Endodermal cell (in vitro differentiated cells): ENCODE measurements at regions not wholly inside any gene's neighbourhood (a gene's known extent, or its start where the extent isn't known, plus 50 kb on each side); places are given as distances from the start of the nearest gene placed in this dataset.

Experiments used
- DNase-seq: peaks from one replicate; pipeline ENCODE4 v3.0.0-alpha.2; 2017
- H3K27ac ChIP-seq: 2 replicates; pipeline ENCODE4 v1.5.1; 2013; ENCODE audit warnings: mild to moderate bottlenecking, low read depth, low read length, moderate library complexity
- H3K27me3 ChIP-seq: 2 replicates; pipeline ENCODE4 v1.6.1; 2013; ENCODE audit warnings: mild to moderate bottlenecking, low read length, moderate library complexity; ENCODE audit not compliant: insufficient read depth, control insufficient read depth, poor library complexity, severe bottlenecking
- H3K36me3 ChIP-seq: 2 replicates; pipeline ENCODE4 v1.7.0; 2013; ENCODE audit warnings: mild to moderate bottlenecking, low read length, moderate library complexity; ENCODE audit not compliant: control insufficient read depth, insufficient read depth
- H3K4me1 ChIP-seq: one replicate; pipeline ENCODE4 v1.7.0; 2013; ENCODE audit warnings: low read length; ENCODE audit not compliant: control insufficient read depth, insufficient read depth
- H3K4me3 ChIP-seq: 2 replicates; pipeline ENCODE4 v1.5.1; 2013; ENCODE audit warnings: mild to moderate bottlenecking, low read length, moderate library complexity
- H3K9ac ChIP-seq: 2 replicates; pipeline ENCODE4 v1.6.1; 2013; ENCODE audit warnings: mild to moderate bottlenecking, low read length, moderate library complexity; ENCODE audit not compliant: poor library complexity, severe bottlenecking; ENCODE audit errors: extremely low read depth
- H3K9me3 ChIP-seq: 2 replicates; pipeline ENCODE4 v1.6.1; 2013; ENCODE audit warnings: mild to moderate bottlenecking, low read length, moderate library complexity; ENCODE audit not compliant: control insufficient read depth
- H3K27ac Mint-ChIP-seq: 2 replicates; pipeline ENCODE4 v1.8.0; 2020; ENCODE audit warnings: mixed read lengths
- H3K27me3 Mint-ChIP-seq: 2 replicates; pipeline ENCODE4 v1.8.0; 2021; ENCODE audit warnings: mild to moderate bottlenecking, mixed read lengths; ENCODE audit not compliant: insufficient read depth
- H3K36me3 Mint-ChIP-seq: 2 replicates; pipeline ENCODE4 v1.8.0; 2020; ENCODE audit warnings: low read depth, mixed read lengths
- H3K4me1 Mint-ChIP-seq: 2 replicates; pipeline ENCODE4 v1.8.0; 2020; ENCODE audit warnings: mixed read lengths
- H3K4me3 Mint-ChIP-seq: 2 replicates; pipeline ENCODE4 v1.8.0; 2020; ENCODE audit warnings: mild to moderate bottlenecking, moderate library complexity, mixed read lengths
- H3K9me3 Mint-ChIP-seq: 2 replicates; pipeline ENCODE4 v1.8.0; 2020; ENCODE audit warnings: mild to moderate bottlenecking, mixed read lengths
- WGBS, 2 experiments: methylation state at CpG; one replicate each; pipeline versions ENCODE4 v1.1.5 to v1.1.7; 2013; ENCODE audit warnings: missing lambda C conversion rate in 2 of 2, mixed read lengths in 1 of 2; ENCODE audit not compliant: insufficient coverage in 1 of 2, insufficient read length in 1 of 2; 5-methylcytosine and 5-hydroxymethylcytosine counted together
- TF ChIP-seq, protein P1 (sequence below): fragments of 200-600 bp; sonication (generic); conservative IDR thresholded peaks from 2 replicates; pipeline ENCODE4 v1.5.0; 2021; ENCODE audit warnings: antibody characterized with exemption, mild to moderate bottlenecking

DNA sequence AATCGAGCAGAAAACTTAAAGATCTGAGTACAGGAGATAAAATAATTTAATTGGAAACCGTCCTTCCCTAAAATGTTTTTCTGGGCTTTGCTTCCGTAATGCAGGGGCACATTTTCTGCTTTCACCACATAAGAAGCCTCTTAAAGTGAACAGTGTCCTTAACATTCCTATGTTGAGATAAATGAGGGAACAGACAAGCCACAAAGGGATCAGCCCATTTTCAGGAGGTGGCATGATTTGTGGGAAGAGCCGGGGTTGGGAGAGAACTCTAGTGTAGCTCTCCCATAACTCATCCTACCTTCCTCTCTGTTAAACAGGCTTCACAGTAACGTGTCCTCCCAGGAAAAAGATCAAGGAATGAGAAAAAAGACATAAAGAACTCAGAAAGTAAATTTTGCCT is 56.9 kb upstream of the ACVR1C start:
- 79 to 83% methylated on average over 4 to 5 of the region's 5 CpGs for WGBS, 2 experiments
- no peak overlapping the region for H3K4me3 ChIP-seq
- no peaks in the 10 kb centered on the region for H3K4me1 ChIP-seq
- H3K9ac ChIP-seq, result no peak overlapping the region
- no peak overlapping the region for H3K27ac ChIP-seq
- no peaks in the 10 kb centered on the region for H3K36me3 ChIP-seq
- H3K9me3 ChIP-seq, result no peaks in the 10 kb centered on the region
- H3K27ac Mint-ChIP-seq, result no peak overlapping the region
- DNase-seq, result no peak
- peaks cover 97% of the 10 kb centered on the region for H3K27me3 Mint-ChIP-seq
- peaks cover 2% of the 10 kb centered on the region for H3K9me3 Mint-ChIP-seq
- H3K4me3 Mint-ChIP-seq, result no peak overlapping the region
- no peaks in the 10 kb centered on the region for H3K36me3 Mint-ChIP-seq
- H3K4me1 Mint-ChIP-seq, result peaks cover 2% of the 10 kb centered on the region
- H3K27me3 ChIP-seq, result peaks cover 83% of the 10 kb centered on the region
- TF ChIP-seq, protein P1, sequence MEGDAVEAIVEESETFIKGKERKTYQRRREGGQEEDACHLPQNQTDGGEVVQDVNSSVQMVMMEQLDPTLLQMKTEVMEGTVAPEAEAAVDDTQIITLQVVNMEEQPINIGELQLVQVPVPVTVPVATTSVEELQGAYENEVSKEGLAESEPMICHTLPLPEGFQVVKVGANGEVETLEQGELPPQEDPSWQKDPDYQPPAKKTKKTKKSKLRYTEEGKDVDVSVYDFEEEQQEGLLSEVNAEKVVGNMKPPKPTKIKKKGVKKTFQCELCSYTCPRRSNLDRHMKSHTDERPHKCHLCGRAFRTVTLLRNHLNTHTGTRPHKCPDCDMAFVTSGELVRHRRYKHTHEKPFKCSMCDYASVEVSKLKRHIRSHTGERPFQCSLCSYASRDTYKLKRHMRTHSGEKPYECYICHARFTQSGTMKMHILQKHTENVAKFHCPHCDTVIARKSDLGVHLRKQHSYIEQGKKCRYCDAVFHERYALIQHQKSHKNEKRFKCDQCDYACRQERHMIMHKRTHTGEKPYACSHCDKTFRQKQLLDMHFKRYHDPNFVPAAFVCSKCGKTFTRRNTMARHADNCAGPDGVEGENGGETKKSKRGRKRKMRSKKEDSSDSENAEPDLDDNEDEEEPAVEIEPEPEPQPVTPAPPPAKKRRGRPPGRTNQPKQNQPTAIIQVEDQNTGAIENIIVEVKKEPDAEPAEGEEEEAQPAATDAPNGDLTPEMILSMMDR, result no peak

DNA sequence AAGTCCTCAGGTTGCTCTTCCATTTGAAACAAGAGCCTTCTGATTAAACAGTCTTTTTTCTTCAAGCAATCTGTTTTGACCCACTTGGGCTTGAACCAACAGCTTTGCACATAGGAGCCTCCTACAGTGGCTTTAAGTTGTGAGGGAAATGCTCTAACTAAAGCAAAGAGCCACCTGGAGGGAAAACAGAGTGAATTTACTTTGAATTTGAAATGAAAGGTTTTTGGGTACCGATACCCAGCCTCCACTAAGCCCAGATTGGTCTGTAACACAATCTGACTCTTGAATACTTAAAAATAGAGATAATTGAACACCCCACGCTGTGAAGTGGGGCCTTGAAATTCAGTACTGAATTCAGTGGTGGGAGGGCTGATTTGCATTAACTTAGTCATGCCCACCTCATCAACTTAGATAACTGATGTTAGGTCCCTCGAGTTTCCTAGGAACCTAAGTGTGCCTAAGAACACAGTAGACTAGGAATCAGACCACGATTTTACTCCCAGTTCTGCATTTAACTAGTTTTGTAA is 56.3 kb upstream of the ACVR1C start:
- 6 to 14% methylated on average over 3 to 4 of the region's 4 CpGs for WGBS, 2 experiments
- H3K4me3 ChIP-seq, result no peak overlapping the region

More for the DNA sequence above, 56.3 kb upstream of the ACVR1C start:
- peaks cover 93% of the 10 kb centered on the region for H3K27me3 Mint-ChIP-seq
- H3K27ac ChIP-seq, result no peak overlapping the region
- no peaks in the 10 kb centered on the region for H3K4me1 ChIP-seq
- H3K9me3 Mint-ChIP-seq, result peaks cover 2% of the 10 kb centered on the region
- peaks cover 2% of the 10 kb centered on the region for H3K4me1 Mint-ChIP-seq
- H3K36me3 Mint-ChIP-seq, result no peaks in the 10 kb centered on the region
- no peak overlapping the region for H3K27ac Mint-ChIP-seq
- TF ChIP-seq, protein P1, result no peak
- H3K9me3 ChIP-seq, result no peaks in the 10 kb centered on the region
- no peak overlapping the region for H3K4me3 Mint-ChIP-seq
- H3K27me3 ChIP-seq, result peaks cover 77% of the 10 kb centered on the region
- DNase-seq, result no peak
- H3K36me3 ChIP-seq, result no peaks in the 10 kb centered on the region
- H3K9ac ChIP-seq, result no peak overlapping the region
